22Rv1 (cell line): ENCODE measurements at regions not wholly inside any gene's neighbourhood (a gene's known extent, or its start where the extent isn't known, plus 50 kb on each side); places are given as distances from the start of the nearest gene placed in this dataset.

ENCODE experiments used
- H3K27ac ChIP-seq: fragments of 450-650 bp; 2 replicates; pipeline ENCODE4 v1.5.1; 2017
- ZFX ChIP-seq: fragments of 450-650 bp; IDR thresholded peaks from 2 replicates; pipeline ENCODE4 v1.6.1; 2017; ENCODE audit warnings: antibody characterized with exemption, borderline replicate concordance
- TF ChIP-seq, protein P1 (sequence below): fragments of 450-650 bp; IDR thresholded peaks from 2 replicates; pipeline ENCODE4 v1.5.1; 2017; ENCODE audit warnings: mild to moderate bottlenecking

DNA sequence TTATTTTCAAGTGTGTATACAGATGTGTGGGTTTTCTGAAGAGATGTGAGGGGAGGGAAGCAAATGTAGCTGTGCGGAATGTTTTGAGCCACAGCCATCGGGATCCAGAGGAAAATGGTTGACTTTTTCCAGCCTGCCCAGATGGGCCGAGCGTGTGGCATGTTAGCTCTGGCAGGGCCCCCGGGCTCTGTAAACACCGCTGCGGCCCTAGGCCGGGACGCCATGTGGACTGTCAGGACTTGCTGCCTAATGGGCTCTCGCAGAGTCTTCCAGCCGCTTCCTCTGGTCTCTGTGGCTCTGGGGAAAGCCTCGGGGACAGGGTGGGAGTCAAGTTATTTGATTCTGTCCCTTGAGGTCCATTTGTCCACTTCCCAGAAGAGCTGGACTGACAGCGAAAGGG, 109.6 kb upstream of the PTCH1 start:
- TF ChIP-seq, protein P1, sequence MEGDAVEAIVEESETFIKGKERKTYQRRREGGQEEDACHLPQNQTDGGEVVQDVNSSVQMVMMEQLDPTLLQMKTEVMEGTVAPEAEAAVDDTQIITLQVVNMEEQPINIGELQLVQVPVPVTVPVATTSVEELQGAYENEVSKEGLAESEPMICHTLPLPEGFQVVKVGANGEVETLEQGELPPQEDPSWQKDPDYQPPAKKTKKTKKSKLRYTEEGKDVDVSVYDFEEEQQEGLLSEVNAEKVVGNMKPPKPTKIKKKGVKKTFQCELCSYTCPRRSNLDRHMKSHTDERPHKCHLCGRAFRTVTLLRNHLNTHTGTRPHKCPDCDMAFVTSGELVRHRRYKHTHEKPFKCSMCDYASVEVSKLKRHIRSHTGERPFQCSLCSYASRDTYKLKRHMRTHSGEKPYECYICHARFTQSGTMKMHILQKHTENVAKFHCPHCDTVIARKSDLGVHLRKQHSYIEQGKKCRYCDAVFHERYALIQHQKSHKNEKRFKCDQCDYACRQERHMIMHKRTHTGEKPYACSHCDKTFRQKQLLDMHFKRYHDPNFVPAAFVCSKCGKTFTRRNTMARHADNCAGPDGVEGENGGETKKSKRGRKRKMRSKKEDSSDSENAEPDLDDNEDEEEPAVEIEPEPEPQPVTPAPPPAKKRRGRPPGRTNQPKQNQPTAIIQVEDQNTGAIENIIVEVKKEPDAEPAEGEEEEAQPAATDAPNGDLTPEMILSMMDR: no peak
- TF ChIP-seq ZFX: no peak
- H3K27ac ChIP-seq: no peak overlapping the region

DNA sequence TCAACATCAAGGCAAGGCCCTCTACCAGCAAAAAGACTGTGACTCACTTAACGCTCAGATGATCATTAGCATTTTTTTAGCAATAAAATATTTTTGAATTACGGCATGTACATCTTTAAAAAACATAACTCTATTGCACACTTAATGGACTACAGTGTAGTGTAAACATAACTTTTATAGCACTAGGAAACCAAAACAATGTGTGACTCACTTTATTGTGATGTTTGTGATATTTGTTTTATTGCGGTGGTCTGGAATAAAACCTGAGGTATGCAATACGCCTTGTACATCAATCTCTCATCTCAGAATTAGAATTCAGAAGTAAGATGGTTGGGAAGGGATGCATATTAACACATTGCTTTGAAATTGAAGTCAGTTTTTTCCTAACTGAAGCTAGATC, 106.9 kb upstream of the PTCH1 start:
- TF ChIP-seq, protein P1: no peak
- no peak for TF ChIP-seq ZFX
- no peak overlapping the region for H3K27ac ChIP-seq

DNA sequence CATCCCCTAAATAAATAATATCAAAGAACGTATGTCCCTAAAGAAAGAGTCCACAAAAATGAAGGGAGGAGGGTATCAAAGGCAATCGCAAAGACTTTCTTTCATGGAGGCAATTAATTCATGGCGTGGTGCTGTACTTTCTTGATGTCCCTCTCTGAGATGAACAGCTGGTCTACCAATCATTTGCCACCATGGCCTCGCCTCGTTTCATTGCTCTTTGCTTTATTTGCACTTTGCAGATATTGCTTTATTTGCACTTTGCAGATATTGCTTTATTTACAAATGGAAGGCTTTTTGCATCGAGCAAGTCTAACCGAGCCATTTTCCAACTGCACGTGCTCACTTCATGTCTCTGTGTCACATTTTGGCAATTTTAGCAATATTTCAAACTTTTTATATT, 104.0 kb upstream of the PTCH1 start:
- H3K27ac ChIP-seq: no peak overlapping the region
- no peak for TF ChIP-seq ZFX
- TF ChIP-seq, protein P1: no peak

DNA sequence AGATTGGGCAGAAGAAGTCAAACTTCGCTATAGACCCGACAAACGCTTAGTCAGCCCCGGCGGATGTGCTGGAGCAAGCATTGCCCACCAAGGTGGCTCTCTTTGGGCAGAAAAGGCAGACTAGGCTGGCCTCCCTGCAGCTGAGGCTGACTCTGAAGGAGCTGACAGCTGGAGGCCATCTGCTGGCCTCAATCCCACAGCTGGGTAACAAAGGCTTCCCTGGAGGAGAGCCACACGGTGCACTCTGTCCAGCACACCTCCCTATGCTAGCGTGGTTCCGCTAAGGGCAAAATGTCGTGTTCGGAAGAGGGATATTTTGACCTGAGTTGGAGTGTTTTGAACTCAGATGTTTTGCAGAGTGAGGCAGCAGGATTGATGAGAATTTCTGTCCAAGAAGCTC, 103.5 kb upstream of the PTCH1 start:
- no peak for TF ChIP-seq ZFX
- TF ChIP-seq, protein P1: no peak
- H3K27ac ChIP-seq: no peak overlapping the region

DNA sequence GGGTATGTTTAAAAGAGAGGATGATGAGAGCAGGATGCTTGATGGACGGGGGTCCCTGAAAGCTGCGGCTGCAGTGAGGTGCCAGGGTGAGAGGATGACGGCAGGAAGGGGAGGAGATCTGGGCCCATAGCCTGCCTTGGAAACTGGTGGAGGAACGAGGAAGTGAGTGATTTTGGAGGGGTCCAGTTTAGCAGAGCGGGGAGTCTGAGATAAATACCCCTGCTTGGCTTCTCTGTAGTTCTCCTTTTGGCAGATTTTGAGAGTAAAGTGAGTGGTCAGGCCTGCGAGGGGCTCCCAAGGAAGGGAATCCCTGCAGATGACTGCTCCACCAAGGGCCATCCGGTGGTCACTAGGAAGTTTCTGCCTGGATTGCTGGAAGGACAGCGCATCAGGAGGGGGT, 98.5 kb upstream of the PTCH1 start:
- no peak for TF ChIP-seq ZFX
- TF ChIP-seq, protein P1: no peak
- no peak overlapping the region for H3K27ac ChIP-seq

DNA sequence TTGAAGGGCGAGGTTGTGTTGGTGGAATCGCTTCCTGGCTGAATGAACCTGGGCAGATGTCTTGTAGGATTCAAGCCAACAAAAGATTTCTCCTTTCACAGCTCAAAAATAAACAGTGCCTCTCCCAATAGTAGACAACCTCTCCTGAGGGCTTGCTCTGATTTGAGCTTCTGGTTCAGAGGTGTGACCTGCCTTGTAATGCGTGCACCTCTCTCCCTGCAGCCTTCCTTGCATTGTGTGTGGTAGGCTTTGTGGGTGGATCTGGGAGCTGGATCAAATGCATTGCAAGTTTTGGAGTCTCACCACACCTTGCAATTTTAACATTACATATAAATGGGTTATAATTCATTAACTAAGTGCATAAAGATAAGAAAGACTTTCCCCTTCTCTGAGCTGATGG, 96.9 kb upstream of the PTCH1 start:
- H3K27ac ChIP-seq: no peak overlapping the region
- TF ChIP-seq, protein P1: no peak
- no peak for TF ChIP-seq ZFX

DNA sequence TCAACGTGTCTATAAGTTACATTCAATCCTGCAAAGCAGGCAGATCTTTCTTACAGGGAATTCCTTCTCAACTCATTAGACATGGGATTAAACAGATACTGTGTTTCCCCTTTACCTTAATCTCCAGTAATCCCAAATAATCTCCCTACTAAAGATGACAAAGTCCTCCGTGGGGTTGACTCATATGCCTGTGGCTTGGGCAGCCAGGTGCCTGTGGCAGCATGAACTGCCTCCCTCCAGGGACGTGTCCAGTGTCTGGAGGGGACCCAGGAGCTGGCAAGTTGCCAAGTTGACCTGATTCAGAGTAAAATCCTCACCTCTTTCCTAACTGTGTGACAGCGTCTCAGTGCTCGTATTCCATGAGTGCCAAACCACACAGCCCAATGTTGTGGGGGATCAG, 94.6 kb upstream of the PTCH1 start:
- no peak overlapping the region for H3K27ac ChIP-seq
- TF ChIP-seq ZFX: no peak

DNA sequence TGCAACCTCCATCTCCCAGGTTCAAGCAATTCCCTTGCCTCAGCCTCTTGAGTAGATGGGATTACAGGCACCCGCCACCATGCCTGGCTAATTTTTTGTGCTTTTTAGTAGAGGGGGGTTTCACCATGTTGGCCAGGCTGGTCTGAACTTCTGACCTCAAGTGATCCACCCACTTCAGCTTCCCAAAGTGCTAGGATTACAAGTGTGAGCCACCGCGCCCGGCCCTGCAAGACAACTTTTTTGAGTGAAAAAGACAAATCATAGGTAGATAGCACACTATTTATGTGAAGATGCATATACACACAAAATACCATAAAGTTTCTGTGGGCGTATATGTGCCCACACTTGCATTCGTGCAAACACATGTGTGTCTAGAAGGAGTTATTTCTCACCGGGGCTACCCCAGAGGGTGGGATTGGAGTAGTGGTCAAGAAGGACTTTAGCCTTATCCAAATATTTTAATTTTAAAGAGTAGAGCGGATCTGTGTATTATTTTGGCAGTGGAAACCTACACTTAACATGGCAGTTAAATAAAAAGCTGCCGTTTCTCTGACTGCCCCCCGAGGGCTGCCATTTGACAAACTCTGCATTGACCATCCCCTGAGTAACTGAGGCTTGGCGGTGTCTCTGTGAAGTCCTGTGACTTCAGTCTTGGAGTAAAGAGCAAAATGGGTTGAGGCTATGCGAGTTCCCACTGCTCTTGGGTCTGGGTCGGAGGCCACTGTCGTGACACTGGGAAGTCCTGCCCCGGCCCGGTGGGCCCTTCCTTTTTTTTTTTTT, 93.4 kb upstream of the PTCH1 start:
- H3K27ac ChIP-seq: no peak overlapping the region
- TF ChIP-seq, protein P1: no peak
- no peak for TF ChIP-seq ZFX
